ENCODE measurements at regions not wholly inside any gene's neighbourhood (a gene's known extent, or its start where the extent isn't known, plus 50 kb on each side); places are given as distances from the start of the nearest gene placed in this dataset.

- DNase-seq (ENCODE audit: low read depth, low spot score): no peak
- no peak overlapping the region for H3K4me3 ChIP-seq (ENCODE audit: low read length)
These were observed 188.0 kb upstream of the CTAGE1 start for GRCh38 chr18:22605736-22606135.

GRCh38 chr18:22606563-22607283, 189.0 kb upstream of the CTAGE1 start:
- DNase-seq (ENCODE audit: low read depth, low spot score): no peak
- H3K4me3 ChIP-seq (ENCODE audit: low read length): no peak overlapping the region

DNA sequence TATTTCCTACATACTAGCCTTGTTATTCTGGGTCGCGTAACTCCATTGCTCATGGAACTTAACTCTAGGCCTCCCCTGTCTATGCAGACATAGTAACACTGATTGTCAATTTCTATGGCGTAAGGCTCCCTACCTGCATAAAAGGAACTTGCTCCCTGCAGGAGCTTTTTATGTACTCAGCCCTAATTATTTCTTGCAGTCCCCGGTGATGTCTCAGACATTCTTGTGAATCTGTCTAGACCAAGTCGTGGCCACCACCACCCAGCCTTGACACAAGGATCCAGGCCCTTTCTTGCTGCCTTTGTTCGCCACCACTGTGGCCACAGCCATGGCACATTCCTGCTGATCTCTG, 189.5 kb upstream of the CTAGE1 start:
- no peak overlapping the region for H3K4me3 ChIP-seq (ENCODE audit: low read length)
- DNase-seq (ENCODE audit: low read depth, low spot score): no peak

- H3K4me3 ChIP-seq (ENCODE audit: low read length): no peak overlapping the region
- no peak for DNase-seq (ENCODE audit: low read depth, low spot score)
These were observed 191.1 kb upstream of the CTAGE1 start for GRCh38 chr18:22608847-22609246.

DNA sequence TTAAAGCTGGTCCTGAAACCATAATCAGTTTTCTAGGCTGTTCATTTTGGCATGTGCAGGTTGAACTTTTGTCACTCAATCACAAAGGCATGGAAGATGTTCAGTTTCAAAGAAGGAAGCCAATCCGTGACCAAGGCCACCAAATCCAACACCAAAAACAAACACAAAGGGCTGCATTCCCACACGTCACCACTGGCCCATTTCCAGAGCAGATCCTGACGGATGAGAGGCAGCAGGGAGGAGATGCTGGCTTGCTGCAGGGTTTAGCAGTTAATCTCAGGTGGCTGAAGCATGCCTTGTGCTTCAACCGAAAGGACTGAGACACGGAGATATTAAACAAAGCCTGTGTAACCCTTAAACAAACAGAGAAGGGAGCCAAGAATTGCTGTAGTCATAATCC, 191.9 kb upstream of the CTAGE1 start:
- no peak overlapping the region for H3K4me3 ChIP-seq (ENCODE audit: low read length)
- no peak for DNase-seq (ENCODE audit: low read depth, low spot score)

- DNase-seq (ENCODE audit: low read depth, low spot score): no peak
These were observed 195.5 kb upstream of the CTAGE1 start for GRCh38 chr18:22613058-22613690.

DNA sequence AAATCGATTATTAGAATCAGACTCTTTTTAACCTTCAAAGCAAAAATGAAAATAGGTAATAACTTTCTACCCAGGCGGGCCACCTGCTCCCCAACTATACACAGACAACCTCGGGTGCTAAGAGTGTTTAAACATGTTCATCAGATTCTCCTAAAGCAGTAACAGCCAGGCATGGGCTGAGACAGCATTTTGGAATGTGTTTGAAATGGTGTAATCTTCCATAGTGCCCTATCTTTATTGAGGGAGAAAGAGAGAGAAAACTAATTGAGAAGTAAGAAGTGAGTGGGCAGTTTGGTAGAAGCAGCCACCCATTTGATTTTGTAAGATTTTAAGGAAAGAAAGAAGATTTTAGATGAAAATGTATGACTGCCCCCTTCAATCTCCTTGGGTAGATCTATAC, 196.1 kb upstream of the CTAGE1 start:
- H3K4me3 ChIP-seq (ENCODE audit: low read length): no peak overlapping the region
- no peak for DNase-seq (ENCODE audit: low read depth, low spot score)

More at GRCh38 chr18:22613058-22613690, 195.5 kb upstream of the CTAGE1 start:
- H3K4me3 ChIP-seq (ENCODE audit: low read length): no peak overlapping the region

DNA sequence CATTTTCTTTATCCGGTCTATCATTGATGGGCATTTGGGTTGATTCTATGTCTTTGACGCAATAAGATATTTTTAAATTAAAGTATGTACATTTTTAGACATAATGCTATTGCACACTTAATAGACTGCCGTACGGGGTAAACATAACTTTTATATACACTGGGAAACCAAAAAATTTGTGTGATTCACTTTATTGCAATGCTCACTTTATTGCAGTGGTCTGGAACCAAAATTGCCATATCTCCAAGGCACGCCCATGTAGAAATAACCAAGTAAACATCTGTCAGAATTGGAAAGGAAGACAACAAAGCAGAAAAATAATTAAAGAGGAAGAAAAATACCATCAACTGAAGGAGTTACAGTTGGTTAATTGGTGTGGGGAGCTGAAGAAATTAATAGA, 205.8 kb upstream of the CTAGE1 start:
- H3K4me3 ChIP-seq (ENCODE audit: low read length): no peak overlapping the region
- DNase-seq (ENCODE audit: low read depth, low spot score): no peak

DNA sequence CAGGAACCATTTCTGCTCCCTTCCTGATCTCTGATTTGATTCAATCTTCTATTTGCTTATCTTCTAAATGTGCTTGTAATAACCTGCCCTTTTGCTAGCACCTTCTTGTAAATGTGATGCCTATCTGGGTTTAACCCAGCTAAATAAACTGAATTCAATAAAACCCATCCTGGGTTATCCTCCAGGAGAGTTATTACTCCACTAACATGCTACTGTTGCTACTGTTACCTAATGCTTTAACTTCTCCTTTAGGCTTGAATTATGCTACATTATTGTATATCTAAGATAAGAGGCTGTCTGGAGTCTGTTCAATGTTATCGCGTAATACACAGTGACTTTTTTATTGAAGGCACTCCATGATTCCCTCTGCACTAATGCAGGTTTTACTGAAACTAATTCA, 206.5 kb upstream of the CTAGE1 start:
- DNase-seq (ENCODE audit: low read depth, low spot score): no peak
- no peak overlapping the region for H3K4me3 ChIP-seq (ENCODE audit: low read length)

- no peak for DNase-seq (ENCODE audit: low read depth, low spot score)
These were observed 207.7 kb upstream of the CTAGE1 start for GRCh38 chr18:22625406-22625805.

DNA sequence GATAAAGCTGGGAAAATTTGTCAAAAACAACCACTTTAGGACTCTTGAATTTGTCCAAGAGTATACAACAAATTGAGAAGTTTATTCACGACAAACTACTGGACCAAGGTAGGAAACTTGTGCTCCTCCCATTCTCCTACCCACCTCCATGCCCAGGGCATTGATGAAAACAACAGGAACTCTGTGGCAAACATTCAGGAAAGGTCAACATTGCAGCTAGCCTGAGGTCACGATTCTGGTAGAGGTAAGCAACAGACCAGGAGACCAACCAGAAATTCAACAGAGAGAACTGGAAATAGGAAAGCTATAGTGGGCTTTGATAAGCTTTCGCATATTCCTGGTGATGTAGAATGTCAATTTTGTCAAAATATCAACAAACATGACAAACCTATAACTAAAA, 209.1 kb upstream of the CTAGE1 start:
- no peak overlapping the region for H3K4me3 ChIP-seq (ENCODE audit: low read length)

More at GRCh38 chr18:22625406-22625805, 207.7 kb upstream of the CTAGE1 start:
- H3K4me3 ChIP-seq (ENCODE audit: low read length): no peak overlapping the region

DNA sequence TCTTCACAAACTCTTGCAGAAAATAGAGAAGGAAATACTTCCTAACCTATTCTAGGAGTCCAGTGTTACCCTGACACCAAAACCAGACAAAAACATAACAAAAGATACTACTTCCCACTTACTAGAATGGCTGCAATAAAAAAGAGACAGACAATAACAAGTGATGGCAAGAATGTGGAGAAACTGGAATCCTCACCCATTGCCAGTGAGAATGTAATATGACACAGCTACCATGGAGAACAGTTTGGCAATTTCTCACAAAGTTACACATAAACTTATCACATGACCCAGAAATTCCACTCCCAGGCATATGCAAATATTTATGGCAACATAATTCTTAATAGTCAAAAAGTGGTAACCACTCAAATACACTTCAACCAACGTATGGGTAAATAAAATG, 209.8 kb upstream of the CTAGE1 start:
- no peak overlapping the region for H3K4me3 ChIP-seq (ENCODE audit: low read length)
- no peak for DNase-seq (ENCODE audit: low read depth, low spot score)

More for the DNA sequence above, 209.1 kb upstream of the CTAGE1 start:
- no peak for DNase-seq (ENCODE audit: low read depth, low spot score)

DNA sequence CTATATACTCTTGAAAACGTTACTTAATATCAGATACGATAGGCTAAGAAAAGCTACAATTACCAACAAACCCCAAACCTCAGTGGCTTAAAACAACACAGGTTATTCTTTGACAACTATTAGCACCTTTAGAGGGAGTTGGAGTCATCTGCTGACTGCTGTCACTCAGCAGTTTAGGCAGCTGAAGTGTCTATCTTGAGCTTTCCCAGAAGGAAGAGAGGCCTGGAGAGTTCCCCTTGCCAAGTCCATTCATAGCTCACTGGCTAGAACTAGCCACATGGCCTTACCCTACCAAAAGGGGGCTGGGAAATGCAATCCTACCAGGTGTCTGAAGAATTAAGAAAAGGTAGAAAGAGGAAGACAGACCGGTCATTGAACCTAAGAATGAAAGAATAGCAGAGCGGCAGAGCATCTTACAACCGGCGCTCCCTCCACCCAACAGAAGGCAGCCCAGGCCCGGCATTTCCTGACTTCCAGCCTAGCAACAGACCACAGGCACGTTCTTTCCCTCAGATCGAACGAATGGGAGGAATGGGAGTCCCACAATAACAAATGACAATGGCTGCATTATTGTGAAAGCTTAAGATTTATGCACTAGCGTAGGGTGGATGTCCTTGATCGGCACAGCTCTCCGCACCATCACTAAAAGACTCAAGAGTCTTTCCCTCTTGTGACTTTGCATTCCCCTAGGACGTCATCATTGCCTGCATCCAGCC, 211.2 kb upstream of the CTAGE1 start:
- H3K4me3 ChIP-seq (ENCODE audit: low read length): no peak overlapping the region
- no peak for DNase-seq (ENCODE audit: low read depth, low spot score)

DNA sequence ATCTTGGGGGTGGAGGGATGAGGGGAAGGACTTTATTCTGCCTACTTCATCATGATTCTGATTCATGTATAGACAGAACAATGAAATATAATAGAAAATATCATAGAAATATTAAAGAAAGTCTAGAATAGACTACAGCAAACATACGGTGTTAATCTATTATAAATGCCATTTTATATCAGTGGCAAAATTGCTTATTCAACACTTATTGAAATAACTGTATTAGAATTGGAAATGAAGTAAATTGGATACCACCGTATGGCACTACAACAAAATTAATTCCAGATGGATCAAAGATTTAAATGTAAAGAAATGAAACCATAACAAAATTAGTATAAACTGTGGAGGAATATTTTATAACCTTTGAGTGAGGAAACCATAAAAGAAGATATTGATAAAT, 213.3 kb upstream of the CTAGE1 start:
- no peak for DNase-seq (ENCODE audit: low read depth, low spot score)
- no peak overlapping the region for H3K4me3 ChIP-seq (ENCODE audit: low read length)

- DNase-seq (ENCODE audit: low read depth, low spot score): no peak
- no peak overlapping the region for H3K4me3 ChIP-seq (ENCODE audit: low read length)
These were observed 214.5 kb upstream of the CTAGE1 start for GRCh38 chr18:22632191-22632590.

GRCh38 chr18:22634464-22634863, 216.7 kb upstream of the CTAGE1 start:
- H3K4me3 ChIP-seq (ENCODE audit: low read length): no peak overlapping the region

GRCh38 chr18:22637787-22638186, 220.1 kb upstream of the CTAGE1 start:
- DNase-seq (ENCODE audit: low read depth, low spot score): no peak
- no peak overlapping the region for H3K4me3 ChIP-seq (ENCODE audit: low read length)

More at GRCh38 chr18:22634464-22634863, 216.7 kb upstream of the CTAGE1 start:
- DNase-seq (ENCODE audit: low read depth, low spot score): no peak

DNA sequence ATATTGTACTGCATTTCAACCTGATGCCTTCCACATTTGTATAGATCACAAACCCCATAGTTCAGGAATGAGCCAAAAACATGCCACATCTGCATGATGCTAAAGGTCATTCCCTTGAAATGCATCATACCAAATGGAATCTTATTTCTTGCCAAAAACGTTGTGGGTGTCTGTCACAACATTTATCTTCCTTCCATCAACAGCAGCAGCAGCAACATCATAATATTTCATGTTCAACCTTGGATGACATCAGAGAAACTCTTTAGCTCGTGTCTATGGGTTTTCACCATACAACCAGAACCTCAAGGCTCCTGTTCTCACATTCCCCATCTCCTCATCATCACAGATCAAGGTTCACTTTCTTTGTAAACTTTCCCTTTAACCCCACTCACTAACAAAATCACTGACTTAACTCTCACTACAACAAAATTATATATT, 221.3 kb upstream of the CTAGE1 start:
- DNase-seq (ENCODE audit: low read depth, low spot score): no peak
- H3K4me3 ChIP-seq (ENCODE audit: low read length): no peak overlapping the region

DNA sequence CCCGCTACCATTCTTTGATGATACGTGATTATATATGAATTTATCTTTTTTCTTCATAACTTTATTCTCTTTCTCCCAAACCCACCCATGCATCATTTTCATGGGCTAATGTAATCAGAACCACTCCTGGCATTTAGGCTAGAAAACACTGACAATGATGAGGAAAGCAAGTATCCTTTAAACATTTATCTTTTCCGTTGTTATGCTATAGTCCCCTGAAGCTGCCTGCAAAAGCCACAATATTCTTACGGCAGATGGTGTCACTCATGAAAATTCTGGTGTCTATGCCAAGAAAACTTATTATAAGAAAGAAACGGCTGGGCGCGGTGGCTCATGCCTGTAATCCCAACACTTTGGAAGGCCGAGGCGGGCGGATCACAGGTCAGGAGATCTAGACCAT, 221.8 kb upstream of the CTAGE1 start:
- no peak for DNase-seq (ENCODE audit: low read depth, low spot score)
- no peak overlapping the region for H3K4me3 ChIP-seq (ENCODE audit: low read length)

DNA sequence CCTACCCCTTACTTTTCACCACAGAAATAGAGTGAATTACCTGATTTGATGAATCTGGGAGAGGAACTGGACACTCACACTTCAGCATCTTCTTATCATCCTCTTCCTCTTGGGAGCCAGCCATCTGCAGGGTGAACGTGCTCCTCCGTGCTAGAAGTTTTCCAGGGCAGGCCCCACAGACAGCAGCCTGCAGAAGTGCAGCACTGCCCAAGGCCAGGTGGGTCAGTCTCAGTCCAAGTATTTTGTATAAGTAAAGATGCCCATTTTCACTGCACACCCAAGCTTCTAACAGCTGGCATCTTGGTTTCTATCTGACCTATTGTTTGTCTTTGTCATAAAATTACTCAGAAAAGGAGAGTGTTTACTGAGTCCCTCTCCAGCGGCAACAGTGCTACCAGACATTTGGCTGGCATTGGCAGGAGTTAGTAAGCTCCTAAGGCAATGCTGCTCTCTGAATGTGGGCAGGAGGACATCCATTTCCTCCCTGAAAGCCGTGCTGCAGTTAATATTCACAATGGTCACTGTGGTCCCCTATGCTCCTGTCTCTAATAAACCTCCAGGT, 222.6 kb upstream of the CTAGE1 start:
- DNase-seq (ENCODE audit: low read depth, low spot score): no peak
- no peak overlapping the region for H3K4me3 ChIP-seq (ENCODE audit: low read length)
